DOHH2 (cell line): ENCODE measurements at regions not wholly inside any gene's neighbourhood (a gene's known extent, or its start where the extent isn't known, plus 50 kb on each side); places are given as distances from the start of the nearest gene placed in this dataset.

Experiments
- H3F3A ChIP-seq: fragments of 200-600 bp; sonication (generic), shearing (Covaris generic); 2 replicates; pipeline ENCODE4 v1.6.0; 2016; ENCODE audit warnings: antibody characterized with exemption, mild to moderate bottlenecking; ENCODE audit not compliant: control insufficient read depth, insufficient read depth
- H3K27ac ChIP-seq: fragments of 200-600 bp; sonication (generic); 2 replicates; pipeline ENCODE4 v1.5.1; 2014; ENCODE audit warnings: low read depth, mild to moderate bottlenecking, low read length, moderate library complexity
- H3K27me3 ChIP-seq: fragments of 200-600 bp; sonication (generic); 2 replicates; pipeline ENCODE4 v1.6.1; 2014; ENCODE audit warnings: mild to moderate bottlenecking, low read length, mixed read lengths; ENCODE audit not compliant: control insufficient read depth
- H3K36me3 ChIP-seq: fragments of 200-600 bp; sonication (generic); 2 replicates; pipeline ENCODE4 v1.6.1; 2014; ENCODE audit warnings: mild to moderate bottlenecking, low read length, moderate library complexity, mixed read lengths; ENCODE audit not compliant: control insufficient read depth
- H3K4me1 ChIP-seq: fragments of 200-600 bp; sonication (generic); 2 replicates; pipeline ENCODE4 v1.6.1; 2014; ENCODE audit warnings: mild to moderate bottlenecking, low read length, mixed read lengths; ENCODE audit not compliant: control insufficient read depth
- H3K4me2 ChIP-seq: fragments of 200-600 bp; sonication (generic); 2 replicates; pipeline ENCODE4 v1.6.0; 2014; ENCODE audit warnings: mild to moderate bottlenecking, low read length, moderate library complexity
- H3K4me3 ChIP-seq: fragments of 200-600 bp; sonication (generic); 2 replicates; pipeline ENCODE4 v1.5.1; 2014; ENCODE audit warnings: mild to moderate bottlenecking, low read length, mixed read lengths
- H3K79me2 ChIP-seq: fragments of 200-600 bp; sonication (generic); 2 replicates; pipeline ENCODE4 v1.6.1; 2014; ENCODE audit warnings: mild to moderate bottlenecking, low read length, mixed read lengths; ENCODE audit not compliant: control insufficient read depth
- H3K9me2 ChIP-seq: fragments of 200-600 bp; sonication (generic); replicated peaks from 2 replicates; pipeline ENCODE4 v1.6.1; 2014; ENCODE audit warnings: mild to moderate bottlenecking, low read length, mixed read lengths; ENCODE audit not compliant: control insufficient read depth
- H3K9me3 ChIP-seq: fragments of 200-600 bp; sonication (generic); 2 replicates; pipeline ENCODE4 v1.6.1; 2014; ENCODE audit warnings: antibody characterized with exemption, low read length, mixed read lengths; ENCODE audit not compliant: control insufficient read depth, insufficient read depth
- H4K20me1 ChIP-seq: fragments of 200-600 bp; sonication (generic); 2 replicates; pipeline ENCODE4 v1.6.0; 2014; ENCODE audit warnings: low read depth, mild to moderate bottlenecking, antibody characterized with exemption, low read length, moderate library complexity; ENCODE audit not compliant: control insufficient read depth, insufficient read depth
- CTCF ChIP-seq: fragments of 200-600 bp; sonication (generic); IDR thresholded peaks from one replicate; pipeline ENCODE4 v1.5.1; 2014; ENCODE audit warnings: antibody characterized with exemption, mild to moderate bottlenecking, low read depth, low read length; ENCODE audit not compliant: poor library complexity, severe bottlenecking
- EZH2phosphoT487 ChIP-seq: fragments of 200-600 bp; sonication (generic); IDR thresholded peaks from 2 replicates; pipeline ENCODE4 v1.6.1; 2017; ENCODE audit warnings: borderline replicate concordance, mild to moderate bottlenecking, antibody characterized with exemption, low read length, moderate library complexity, mixed read lengths

GRCh38 chr18:50453732-50454131, 78.9 kb downstream of the SKA1 start:
- Histone ChIP-seq H3K9me2 (no peaks in the 10 kb centered on the region), H3K79me2 (no peaks in the 10 kb centered on the region), H3K4me3 (no peak overlapping the region), H3K9me3 (no peaks in the 10 kb centered on the region), H4K20me1 (no peaks in the 10 kb centered on the region), H3K36me3 (no peaks in the 10 kb centered on the region), H3F3A (no peaks in the 10 kb centered on the region), H3K27ac (no peak overlapping the region), H3K27me3 (no peaks in the 10 kb centered on the region; the same call in 1 of the 2 replicates), H3K4me1 (no peaks in the 10 kb centered on the region), H3K4me2 (no peak overlapping the region)
- TF ChIP-seq CTCF: no peak
- no peak for TF ChIP-seq EZH2phosphoT487

- no peak overlapping the region for H3K4me2 ChIP-seq
- TF ChIP-seq CTCF (no peak), EZH2phosphoT487 (no peak)
- no peaks in the 10 kb centered on the region for H3F3A ChIP-seq
- no peak overlapping the region for H3K4me3 ChIP-seq
- H4K20me1 ChIP-seq: no peaks in the 10 kb centered on the region
- H3K9me2 ChIP-seq: no peaks in the 10 kb centered on the region
- no peaks in the 10 kb centered on the region for H3K4me1 ChIP-seq
- H3K27me3 ChIP-seq: no peaks in the 10 kb centered on the region; the same call in 1 of the 2 replicates
- H3K79me2 ChIP-seq: no peaks in the 10 kb centered on the region
- no peak overlapping the region for H3K27ac ChIP-seq
- H3K9me3 ChIP-seq: no peaks in the 10 kb centered on the region
- H3K36me3 ChIP-seq: no peaks in the 10 kb centered on the region
Observed at GRCh38 chr18:50454387-50454988, 79.6 kb downstream of the SKA1 start.

- Histone ChIP-seq H3K4me2 (no peak overlapping the region), H3K9me2 (no peaks in the 10 kb centered on the region), H4K20me1 (no peaks in the 10 kb centered on the region)
Observed at GRCh38 chr18:50456285-50456684, 81.4 kb downstream of the SKA1 start.

More at GRCh38 chr18:50456285-50456684, 81.4 kb downstream of the SKA1 start:
- Histone ChIP-seq H3K79me2 (no peaks in the 10 kb centered on the region), H3F3A (no peaks in the 10 kb centered on the region), H3K36me3 (no peaks in the 10 kb centered on the region), H3K4me1 (no peaks in the 10 kb centered on the region), H3K4me3 (no peak overlapping the region), H3K9me3 (no peaks in the 10 kb centered on the region), H3K27ac (no peak overlapping the region), H3K27me3 (no peaks in the 10 kb centered on the region; the same call in 1 of the 2 replicates)
- no peak for TF ChIP-seq CTCF
- TF ChIP-seq EZH2phosphoT487: no peak
